Caki2 (cell line): ENCODE measurements at regions not wholly inside any gene's neighbourhood (a gene's known extent, or its start where the extent isn't known, plus 50 kb on each side); places are given as distances from the start of the nearest gene placed in this dataset.
"Not testable (repeated sequence)": the region's sequence is repeated elsewhere in the genome, so short reads cannot be mapped to it uniquely, and the experiment has no call there.

Experiments
- DNase-seq: peaks from one replicate; pipeline ENCODE4 v3.0.0-alpha.2; 2015; ENCODE audit warnings: low read depth
- in situ Hi-C: cut with HindIII; loops from 2 replicates; pipeline ENCODE4 v1.10.0; 2016; ENCODE audit warnings: low sequenced_read_pairs, low pct_unique_long_range_greater_than_20kb, mixed read lengths

GRCh38 chr2:223316342-223316741 lies 264.4 kb downstream of the KCNE4 start:
- in situ Hi-C loops: no loop called here
- DNase-seq: no peak

GRCh38 chr2:223319601-223320000 lies 267.6 kb downstream of the KCNE4 start:
- no peak for DNase-seq
- in situ Hi-C loops: no loop called here

- in situ Hi-C loops: no loop called here
- no peak for DNase-seq
These were observed 272.4 kb downstream of the KCNE4 start for GRCh38 chr2:223324402-223324801.

- DNase-seq: no peak
- in situ Hi-C loops: no loop called here
These were observed 273.6 kb downstream of the SCG2 start for GRCh38 chr2:223328578-223328977.

DNA sequence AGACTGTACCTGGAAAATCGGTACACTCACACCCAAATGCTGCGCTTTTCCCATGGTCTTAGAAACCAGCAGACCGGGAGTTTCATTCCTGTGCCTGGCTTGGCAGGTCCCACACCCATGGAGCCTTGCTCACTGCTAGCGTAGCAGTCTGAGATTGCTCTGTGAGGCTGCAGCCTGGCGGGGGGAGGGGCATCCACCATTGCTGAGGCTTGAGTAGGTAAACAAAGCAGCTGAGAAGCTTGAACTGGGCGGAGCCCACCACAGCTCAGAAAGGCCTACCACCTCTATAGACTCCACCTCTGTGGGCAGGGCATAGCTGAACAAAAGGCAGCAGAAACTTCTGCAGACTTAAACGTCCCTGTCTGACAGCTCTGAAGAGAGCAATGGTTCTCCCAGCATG lies 271.4 kb downstream of the SCG2 start:
- in situ Hi-C loops, DNase-seq: not testable (repeated sequence)

DNA sequence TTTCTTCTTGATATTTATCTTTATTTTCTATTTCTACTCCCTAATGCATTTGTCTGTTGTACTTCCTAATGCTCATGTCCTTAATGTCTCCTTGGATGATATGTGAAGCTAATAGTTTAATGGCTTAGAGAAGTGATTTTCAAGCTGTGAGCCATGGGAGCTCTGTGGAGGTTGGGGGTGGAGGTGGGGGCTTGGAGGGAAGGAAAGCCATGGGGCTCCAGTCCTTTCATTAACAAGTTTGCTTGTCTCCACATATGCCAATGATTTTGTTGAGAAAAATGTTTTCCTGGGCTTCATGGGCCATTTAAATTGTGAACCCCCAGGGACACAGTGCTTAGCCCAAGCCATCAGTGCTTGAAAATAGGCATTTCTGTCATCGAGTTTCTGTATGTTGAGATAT lies 264.1 kb downstream of the SCG2 start:
- in situ Hi-C loops: no loop called here
- no peak for DNase-seq

- in situ Hi-C loops: no loop called here
These were observed 245.1 kb downstream of the SCG2 start for GRCh38 chr2:223357076-223357475.

GRCh38 chr2:223363085-223363484 lies 239.1 kb downstream of the SCG2 start:
- in situ Hi-C loops: no loop called here
- no peak for DNase-seq

More at GRCh38 chr2:223357076-223357475, 245.1 kb downstream of the SCG2 start:
- no peak for DNase-seq

DNA sequence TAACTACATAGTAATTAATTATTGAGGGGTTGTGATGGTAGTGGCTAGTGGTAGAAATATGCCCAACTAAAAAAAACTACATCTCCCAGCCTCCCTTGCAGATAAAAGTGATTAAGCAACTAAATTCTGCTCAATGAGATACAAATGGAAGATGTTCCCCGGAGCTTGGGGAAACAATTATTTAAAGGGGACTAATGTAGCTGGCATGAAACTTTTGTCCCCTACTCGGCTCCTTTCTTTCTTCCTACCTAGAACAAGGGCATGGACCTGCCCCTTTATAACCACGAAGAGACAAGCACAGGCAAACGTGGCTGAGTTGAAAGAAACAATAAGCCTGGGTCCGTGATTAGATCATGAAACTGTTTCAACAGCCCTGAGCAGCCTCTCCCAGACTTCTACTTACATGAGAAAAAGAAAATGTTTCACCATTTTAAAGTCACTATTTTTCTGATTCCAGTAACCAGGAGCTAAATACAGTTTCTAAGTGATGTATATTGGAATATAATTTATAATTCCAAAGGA lies 236.9 kb downstream of the SCG2 start:
- in situ Hi-C loops: no loop called here
- DNase-seq: no peak

GRCh38 chr2:223366566-223366965 lies 235.6 kb downstream of the SCG2 start:
- no peak for DNase-seq
- in situ Hi-C loops: no loop called here

- in situ Hi-C loops: no loop called here
- no peak for DNase-seq
These were observed 233.7 kb downstream of the SCG2 start for GRCh38 chr2:223368481-223368880.

DNA sequence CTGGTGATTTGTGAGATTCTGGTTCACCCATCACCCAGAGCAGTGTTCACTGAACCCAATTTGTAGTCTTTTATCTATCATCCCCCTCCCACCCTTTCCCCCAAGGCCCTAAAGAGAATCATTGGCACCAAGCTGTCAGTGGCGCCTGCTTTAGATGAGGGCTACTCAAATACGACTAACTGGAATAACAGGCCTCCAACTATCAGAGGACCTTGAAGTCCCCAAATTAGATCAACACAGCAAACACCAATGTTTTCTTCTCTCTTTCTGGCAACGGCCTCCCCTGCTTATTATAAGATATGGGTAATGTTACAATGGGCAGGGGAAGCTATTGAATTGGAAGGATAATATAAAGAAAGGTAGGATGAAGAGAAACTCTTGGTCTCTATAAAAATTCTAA lies 232.3 kb downstream of the SCG2 start:
- DNase-seq: no peak
- in situ Hi-C loops: no loop called here

DNA sequence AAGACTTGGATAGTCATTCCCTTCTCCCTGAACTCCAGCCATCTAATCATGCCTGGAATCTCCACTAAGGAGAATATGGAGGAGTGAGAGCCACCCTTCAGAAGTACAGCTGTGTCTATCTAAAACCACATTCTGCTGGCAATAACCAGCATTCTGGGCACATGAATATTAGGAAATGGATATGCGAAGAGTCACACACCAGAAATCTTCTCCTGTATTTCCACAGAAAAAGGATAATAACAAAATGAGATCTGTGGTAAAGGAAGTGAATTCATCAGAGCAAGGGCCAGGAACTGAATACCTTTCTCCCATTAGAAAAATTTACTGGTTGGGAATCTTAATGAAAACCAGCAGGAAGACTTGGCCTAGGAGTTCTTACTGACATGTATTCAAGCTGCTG lies 218.8 kb downstream of the SCG2 start:
- in situ Hi-C loops: no loop called here
- DNase-seq: no peak

DNA sequence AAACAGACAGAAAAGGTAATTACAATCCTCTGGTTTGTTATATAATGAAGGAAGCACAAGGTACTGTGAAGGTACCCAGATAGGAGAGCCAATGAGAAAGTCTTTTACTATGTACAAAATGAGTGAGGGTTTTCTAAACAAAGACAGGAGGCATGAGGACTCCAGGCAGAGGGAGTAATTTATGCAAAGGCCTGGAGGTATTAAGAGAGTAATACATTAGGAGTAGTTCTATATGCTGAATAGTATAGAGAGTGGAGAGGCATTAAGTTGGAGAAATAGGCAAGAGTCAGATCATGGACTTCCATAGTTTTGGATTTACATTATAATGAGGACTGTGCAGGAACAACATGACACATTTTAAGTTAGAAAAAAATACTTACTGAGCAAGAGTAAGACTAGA lies 216.0 kb downstream of the SCG2 start:
- in situ Hi-C loops: no loop called here
- DNase-seq: no peak

GRCh38 chr2:223386984-223387383 lies 215.2 kb downstream of the SCG2 start:
- in situ Hi-C loops: no loop called here
- DNase-seq: no peak

- in situ Hi-C loops: no loop called here
- no peak for DNase-seq
These were observed 212.5 kb downstream of the SCG2 start for GRCh38 chr2:223389624-223390023.

- in situ Hi-C loops: no loop called here
- no peak for DNase-seq
These were observed 205.2 kb downstream of the SCG2 start for GRCh38 chr2:223396993-223397392.

- DNase-seq: no peak
- in situ Hi-C loops: no loop called here
These were observed 202.7 kb downstream of the SCG2 start for GRCh38 chr2:223399357-223399957.

DNA sequence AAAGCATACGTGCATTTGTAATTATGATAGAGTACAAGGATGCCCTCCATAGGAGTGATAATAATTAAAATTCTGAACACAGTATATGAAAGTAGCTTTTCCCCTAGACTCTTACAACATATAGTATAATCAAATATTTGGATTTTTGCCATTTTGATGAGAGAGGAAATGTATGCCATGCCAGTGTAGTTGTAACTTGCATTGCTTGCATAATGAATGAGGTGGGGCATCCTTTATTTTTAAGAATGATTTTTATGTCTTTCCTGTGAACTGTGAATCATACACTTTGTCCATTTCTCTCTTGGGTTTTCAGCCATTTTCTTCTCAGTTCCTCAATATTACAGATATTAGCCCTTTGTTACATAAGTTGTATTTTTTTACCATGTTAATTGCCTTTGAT lies 197.5 kb downstream of the SCG2 start:
- in situ Hi-C loops: no loop called here
- no peak for DNase-seq

DNA sequence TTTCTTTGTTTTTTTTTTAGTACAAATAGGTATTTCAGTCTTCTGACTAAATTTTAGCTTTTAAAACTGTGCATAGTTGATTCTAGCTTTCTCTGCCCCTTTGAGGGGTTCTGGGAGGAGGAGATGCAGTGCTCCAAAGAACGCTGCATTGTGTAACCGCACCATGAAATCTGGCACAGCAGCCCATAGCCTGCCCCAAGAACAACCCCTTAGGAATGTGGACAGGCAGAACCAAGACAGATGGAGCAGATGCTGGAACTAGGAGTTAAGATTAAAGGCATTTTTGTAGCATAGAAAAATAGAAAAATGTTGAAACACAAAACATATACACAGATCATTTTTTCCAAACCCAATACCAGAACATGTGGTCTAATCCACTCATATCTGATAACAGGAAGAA lies 187.5 kb downstream of the SCG2 start:
- DNase-seq: no peak
- in situ Hi-C loops: no loop called here
